ENCODE measurements at regions not wholly inside any gene's neighbourhood (a gene's known extent, or its start where the extent isn't known, plus 50 kb on each side); places are given as distances from the start of the nearest gene placed in this dataset.

DNA sequence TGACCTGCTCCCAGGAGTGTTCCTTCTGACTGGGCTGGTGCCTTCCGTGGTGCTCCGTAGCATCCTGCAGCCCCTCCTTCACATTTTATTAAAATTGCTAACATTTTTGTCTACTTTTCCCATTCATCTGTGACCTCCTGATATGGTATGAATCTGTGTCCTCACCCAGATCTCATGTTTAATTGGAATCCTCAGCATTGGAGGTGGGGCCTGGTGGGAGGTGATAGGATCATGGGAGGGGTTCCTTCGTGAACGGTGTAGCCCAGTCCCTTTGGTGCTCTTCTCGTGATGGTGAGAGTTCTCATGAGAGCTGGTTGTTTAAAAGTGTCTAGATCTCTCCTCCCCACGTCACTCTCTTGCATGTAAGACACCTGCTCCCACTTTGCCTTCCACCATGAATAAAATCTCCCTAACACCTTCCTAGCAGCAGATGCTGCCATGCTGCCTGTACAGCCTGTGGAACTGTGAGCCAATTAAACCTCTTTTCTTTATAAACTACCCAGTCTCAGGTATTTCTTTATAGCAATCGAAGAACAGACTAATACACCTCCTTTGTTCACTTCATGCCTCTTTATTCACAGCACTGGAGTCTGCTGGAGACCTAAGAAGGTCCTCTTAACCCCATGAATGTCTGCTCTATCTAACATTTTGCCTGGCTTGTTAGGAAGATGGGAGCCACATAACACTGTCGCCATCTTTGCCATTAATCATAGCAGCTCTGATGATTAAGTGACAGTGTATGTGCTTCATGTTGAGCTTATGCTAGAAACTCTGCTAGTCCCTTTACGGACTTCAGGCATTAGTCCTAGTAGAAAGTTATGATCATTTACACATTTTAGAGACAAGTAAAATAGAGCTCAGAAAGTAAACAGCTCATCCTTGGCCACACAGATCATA is 377.7 kb upstream of the MAF start:
- no peak for ATAC-seq (replicated peaks)
- Mint-ChIP-seq H3K9me3 (no peaks in the 10 kb centered on the region), H3K4me3 (no peak overlapping the region), H3K4me1 (no peaks in the 10 kb centered on the region), H3K36me3 (ENCODE audit: low read depth) (no peaks in the 10 kb centered on the region), H3K27me3 (peaks cover 4% of the 10 kb centered on the region), H3K27ac (no peak overlapping the region)

DNA sequence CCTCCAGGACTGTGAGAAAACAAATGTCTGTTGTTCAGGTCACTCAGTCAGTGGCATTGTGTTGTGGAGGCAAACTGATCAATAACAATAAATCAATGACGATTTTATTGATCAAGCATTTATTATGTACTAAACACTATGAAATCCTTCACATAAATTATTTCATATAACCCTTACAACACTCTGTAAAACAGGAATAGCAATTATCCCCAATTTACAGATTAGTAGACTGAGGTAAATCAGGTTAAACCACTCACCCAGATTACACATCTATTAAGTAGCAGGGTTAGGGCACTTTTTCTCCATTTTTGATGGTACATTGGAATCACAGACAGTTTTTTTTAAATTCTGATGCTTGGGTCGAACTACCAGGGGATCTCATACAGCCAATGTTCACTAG is 372.8 kb upstream of the MAF start:
- Mint-ChIP-seq H3K4me1 (no peaks in the 10 kb centered on the region), H3K27me3 (no peaks in the 10 kb centered on the region), H3K9me3 (no peaks in the 10 kb centered on the region), H3K36me3 (ENCODE audit: low read depth) (no peaks in the 10 kb centered on the region), H3K4me3 (no peak overlapping the region), H3K27ac (no peak overlapping the region)
- no peak for ATAC-seq (replicated peaks)

DNA sequence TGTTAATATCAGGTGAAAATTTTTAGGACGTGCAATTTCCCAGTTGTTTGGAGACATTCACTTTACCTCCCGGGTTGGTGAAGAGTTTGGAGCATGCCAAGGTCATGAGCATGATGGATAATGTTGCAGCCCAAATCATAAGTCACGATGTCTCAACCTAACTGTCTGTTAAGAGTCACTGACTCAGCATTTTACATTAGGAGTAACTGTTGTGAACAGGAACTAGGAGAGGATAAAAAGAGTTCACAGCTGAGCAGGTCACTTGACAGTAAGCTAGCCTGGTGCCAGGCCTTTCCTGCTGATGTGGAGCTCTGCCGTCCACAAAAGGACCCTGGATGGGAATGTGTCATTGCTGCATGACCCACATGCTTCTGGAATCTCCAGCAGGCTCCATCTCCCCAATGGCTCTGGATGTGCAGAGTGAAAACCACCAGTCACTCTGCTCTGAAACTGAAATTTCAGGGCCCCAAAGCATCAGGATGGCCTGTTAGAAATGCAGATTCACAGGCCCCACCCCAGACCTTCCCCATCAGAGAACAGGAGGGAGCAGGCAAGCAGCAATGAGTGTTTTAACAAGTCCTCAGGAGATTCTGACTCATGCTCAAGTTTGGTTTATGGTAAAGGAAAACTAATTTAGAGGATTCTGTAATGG is 371.6 kb upstream of the MAF start:
- Mint-ChIP-seq H3K4me3 (no peak overlapping the region), H3K27me3 (no peaks in the 10 kb centered on the region), H3K27ac (no peak overlapping the region), H3K36me3 (ENCODE audit: low read depth) (no peaks in the 10 kb centered on the region), H3K4me1 (no peaks in the 10 kb centered on the region), H3K9me3 (no peaks in the 10 kb centered on the region)
- ATAC-seq (replicated peaks): no peak

DNA sequence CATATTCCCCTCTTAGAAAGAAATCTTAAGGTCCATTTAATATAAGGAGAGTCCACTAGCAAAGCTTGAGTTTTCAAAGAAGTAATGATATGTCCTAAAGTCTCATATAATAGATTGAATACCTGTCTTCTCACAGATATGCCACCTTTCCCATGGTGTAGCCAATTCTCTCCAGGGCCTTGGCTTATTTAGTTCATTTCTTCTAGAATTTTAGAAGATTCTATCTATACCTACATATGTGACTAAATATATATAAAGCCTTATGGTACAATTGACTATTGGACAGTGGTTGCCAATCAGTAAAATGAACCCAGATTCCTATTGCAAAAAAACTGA is 370.7 kb upstream of the MAF start:
- Mint-ChIP-seq H3K27ac (no peak overlapping the region), H3K27me3 (peaks cover 6% of the 10 kb centered on the region), H3K4me3 (no peak overlapping the region), H3K36me3 (ENCODE audit: low read depth) (no peaks in the 10 kb centered on the region), H3K9me3 (no peaks in the 10 kb centered on the region), H3K4me1 (no peaks in the 10 kb centered on the region)
- no peak for ATAC-seq (replicated peaks)

DNA sequence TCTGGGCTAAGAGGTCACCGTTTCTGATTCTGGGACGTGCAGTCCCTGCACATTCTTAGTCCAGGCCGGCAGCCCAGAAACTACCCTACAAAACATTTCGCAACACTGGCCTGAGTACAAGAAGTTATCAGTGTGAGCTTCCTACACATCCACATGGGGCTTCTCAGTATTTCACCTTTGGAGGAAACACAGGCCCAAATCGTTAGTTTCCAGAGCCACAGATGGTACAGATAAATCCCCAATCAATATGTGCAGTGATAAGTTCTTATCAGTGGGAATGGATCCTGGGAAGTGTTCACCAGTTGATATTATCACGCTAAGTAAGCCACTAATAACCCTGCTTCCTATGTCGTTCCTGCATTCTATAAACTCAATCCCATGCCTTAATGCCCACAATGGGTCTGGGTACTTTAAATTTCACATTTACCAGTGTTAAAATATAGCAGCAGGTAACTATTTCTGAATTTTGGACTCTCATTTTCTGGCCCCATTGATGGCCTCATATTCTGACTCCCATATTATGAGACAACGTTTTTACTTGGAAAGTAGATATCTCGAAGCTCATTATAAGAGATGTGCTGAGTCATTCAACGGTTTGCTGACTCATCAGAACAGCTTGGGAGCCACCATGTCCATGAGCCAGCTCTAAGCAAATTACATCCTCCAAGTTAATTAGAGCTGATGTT is 370.2 kb upstream of the MAF start:
- Mint-ChIP-seq H3K4me3 (no peak overlapping the region), H3K27me3 (peaks cover 10% of the 10 kb centered on the region), H3K4me1 (no peaks in the 10 kb centered on the region), H3K27ac (no peak overlapping the region), H3K36me3 (ENCODE audit: low read depth) (no peaks in the 10 kb centered on the region), H3K9me3 (no peaks in the 10 kb centered on the region)
- ATAC-seq (replicated peaks): no peak

DNA sequence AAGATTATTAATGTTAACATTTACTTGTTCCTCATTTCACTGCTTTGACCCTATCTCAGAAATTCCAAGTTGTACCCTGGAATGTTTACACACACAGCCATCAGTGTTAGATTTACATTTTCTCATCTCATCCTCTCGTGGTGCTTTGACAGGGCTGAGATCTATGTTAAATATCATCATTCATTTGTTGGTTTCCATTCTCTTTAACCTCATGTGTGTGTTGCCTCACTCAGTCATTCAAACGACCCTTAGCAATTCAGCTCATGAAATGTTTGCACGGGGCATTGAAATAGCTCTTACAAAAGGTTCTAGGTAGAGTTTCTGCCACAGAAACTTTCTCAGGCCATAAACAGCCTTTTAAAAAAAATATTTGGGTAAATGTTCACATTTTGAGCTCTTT is 369.6 kb upstream of the MAF start:
- ATAC-seq (replicated peaks): no peak
- H3K27ac Mint-ChIP-seq: no peak overlapping the region
- no peaks in the 10 kb centered on the region for H3K9me3 Mint-ChIP-seq
- peaks cover 11% of the 10 kb centered on the region for H3K27me3 Mint-ChIP-seq
- H3K4me3 Mint-ChIP-seq: no peak overlapping the region
- H3K4me1 Mint-ChIP-seq: no peaks in the 10 kb centered on the region
- H3K36me3 Mint-ChIP-seq (ENCODE audit: low read depth): no peaks in the 10 kb centered on the region

DNA sequence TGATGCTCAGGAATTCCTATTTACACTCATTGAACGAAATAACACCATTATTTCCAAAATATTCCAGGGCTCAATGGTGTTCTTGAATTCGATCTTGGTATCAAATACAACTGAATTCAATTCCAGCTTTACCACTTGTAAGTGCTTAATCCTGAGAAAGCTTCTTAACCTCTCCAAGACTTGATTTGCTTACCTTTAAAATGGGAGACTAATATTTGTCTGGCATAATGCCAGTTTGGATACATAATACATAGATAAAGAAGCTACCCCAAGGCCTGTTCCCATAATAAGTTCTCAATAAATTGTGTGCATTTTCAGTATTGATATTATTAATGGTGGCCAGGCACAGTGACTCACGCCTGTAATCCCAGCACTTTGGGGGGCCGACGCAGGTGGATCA is 368.9 kb upstream of the MAF start:
- no peak overlapping the region for H3K4me3 Mint-ChIP-seq
- ATAC-seq (replicated peaks): no peak
- no peaks in the 10 kb centered on the region for H3K9me3 Mint-ChIP-seq
- peaks cover 11% of the 10 kb centered on the region for H3K27me3 Mint-ChIP-seq
- H3K4me1 Mint-ChIP-seq: no peaks in the 10 kb centered on the region
- H3K36me3 Mint-ChIP-seq (ENCODE audit: low read depth): no peaks in the 10 kb centered on the region
- no peak overlapping the region for H3K27ac Mint-ChIP-seq

DNA sequence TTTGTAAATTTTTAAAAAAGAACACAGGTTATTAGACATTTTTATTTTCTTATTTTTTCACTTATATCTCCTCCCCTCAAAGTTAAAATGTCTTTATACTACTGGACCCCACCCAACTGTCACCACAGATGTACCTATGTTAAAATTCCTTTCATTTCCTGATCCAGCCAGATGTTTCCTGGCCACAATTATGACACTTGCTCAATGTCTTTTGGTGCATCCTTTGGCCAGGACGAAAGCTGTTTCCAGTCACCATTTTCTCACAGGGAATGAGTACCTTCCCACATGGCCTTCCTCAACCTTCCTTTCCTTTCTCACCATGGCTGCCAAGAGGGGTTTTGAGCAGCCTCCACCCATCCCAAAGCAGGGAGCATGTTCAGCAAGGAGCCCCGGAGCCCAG is 365.7 kb upstream of the MAF start:
- H3K27me3 Mint-ChIP-seq: peaks cover 22% of the 10 kb centered on the region
- ATAC-seq (replicated peaks): no peak
- no peaks in the 10 kb centered on the region for H3K4me1 Mint-ChIP-seq
- no peaks in the 10 kb centered on the region for H3K9me3 Mint-ChIP-seq
- H3K36me3 Mint-ChIP-seq (ENCODE audit: low read depth): no peaks in the 10 kb centered on the region
- H3K27ac Mint-ChIP-seq: no peak overlapping the region
- H3K4me3 Mint-ChIP-seq: no peak overlapping the region

DNA sequence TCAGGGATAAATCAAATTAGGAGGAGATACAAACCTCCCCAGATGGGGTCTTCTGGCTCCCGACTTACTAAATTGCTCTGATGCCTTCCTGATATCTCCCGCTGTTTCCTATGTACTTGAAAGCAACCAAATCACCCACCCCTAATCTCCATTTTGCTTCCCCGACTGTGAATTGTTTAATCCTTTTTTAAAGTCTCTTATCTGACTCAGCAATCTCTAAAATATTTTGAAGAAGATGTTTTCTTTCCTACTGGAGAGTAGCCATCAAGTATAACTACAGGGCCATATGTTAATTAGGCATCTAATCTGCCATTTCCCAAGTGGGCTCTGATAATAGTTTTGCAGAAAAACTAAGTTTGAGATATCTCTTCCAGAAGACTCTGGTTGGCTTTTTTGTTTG is 365.2 kb upstream of the MAF start:
- no peaks in the 10 kb centered on the region for H3K4me1 Mint-ChIP-seq
- no peak overlapping the region for H3K27ac Mint-ChIP-seq
- H3K9me3 Mint-ChIP-seq: no peaks in the 10 kb centered on the region
- no peaks in the 10 kb centered on the region for H3K36me3 Mint-ChIP-seq (ENCODE audit: low read depth)
- ATAC-seq (replicated peaks): no peak
- peaks cover 26% of the 10 kb centered on the region for H3K27me3 Mint-ChIP-seq
- no peak overlapping the region for H3K4me3 Mint-ChIP-seq

DNA sequence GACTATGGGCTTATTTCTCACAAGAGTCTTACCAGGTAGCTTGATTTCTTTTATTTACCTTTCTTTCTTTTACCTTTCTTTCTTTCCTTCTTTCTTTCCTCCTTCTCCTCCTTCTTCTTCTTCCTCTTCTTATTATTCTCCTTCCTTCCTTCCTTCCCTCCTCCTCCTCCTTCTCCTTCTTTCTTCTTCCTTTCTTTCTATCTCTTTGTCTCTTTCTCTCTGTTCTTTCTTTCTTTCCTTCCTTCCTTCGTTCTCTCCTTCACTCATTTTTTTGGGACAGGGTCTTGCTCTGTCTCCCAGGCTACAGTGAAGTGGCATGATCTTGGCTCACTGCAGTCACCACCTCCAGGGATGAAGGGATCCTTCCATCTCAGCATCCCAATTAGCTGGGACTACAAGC is 363.6 kb upstream of the MAF start:
- H3K27me3 Mint-ChIP-seq: peaks cover 26% of the 10 kb centered on the region
- H3K36me3 Mint-ChIP-seq (ENCODE audit: low read depth): no peaks in the 10 kb centered on the region
- H3K9me3 Mint-ChIP-seq: no peaks in the 10 kb centered on the region
- H3K4me1 Mint-ChIP-seq: no peaks in the 10 kb centered on the region
- ATAC-seq (replicated peaks): no peak
- no peak overlapping the region for H3K4me3 Mint-ChIP-seq
- H3K27ac Mint-ChIP-seq: no peak overlapping the region

DNA sequence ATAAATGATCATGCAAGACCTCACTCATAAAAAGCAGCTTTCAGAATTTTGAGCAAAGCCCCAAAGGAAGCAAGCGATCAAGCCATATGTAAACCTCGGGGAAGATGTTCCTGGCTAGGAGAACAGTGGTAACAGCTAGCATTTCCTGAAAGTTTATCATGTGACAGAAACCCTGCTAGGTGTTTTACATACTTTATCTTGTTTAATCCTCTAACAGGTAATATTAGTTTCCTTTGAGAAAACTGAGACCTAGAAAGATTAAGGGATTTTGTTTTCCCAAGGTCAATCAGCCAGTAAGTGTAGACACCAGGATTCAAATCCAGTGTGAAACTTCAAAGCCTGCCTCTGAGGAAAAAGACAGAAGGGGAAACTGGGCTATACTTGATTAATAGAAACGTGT is 362.4 kb upstream of the MAF start:
- H3K27me3 Mint-ChIP-seq: peaks cover 26% of the 10 kb centered on the region
- H3K36me3 Mint-ChIP-seq (ENCODE audit: low read depth): no peaks in the 10 kb centered on the region
- H3K9me3 Mint-ChIP-seq: no peaks in the 10 kb centered on the region
- no peaks in the 10 kb centered on the region for H3K4me1 Mint-ChIP-seq
- ATAC-seq (replicated peaks): no peak
- no peak overlapping the region for H3K27ac Mint-ChIP-seq
- H3K4me3 Mint-ChIP-seq: no peak overlapping the region

DNA sequence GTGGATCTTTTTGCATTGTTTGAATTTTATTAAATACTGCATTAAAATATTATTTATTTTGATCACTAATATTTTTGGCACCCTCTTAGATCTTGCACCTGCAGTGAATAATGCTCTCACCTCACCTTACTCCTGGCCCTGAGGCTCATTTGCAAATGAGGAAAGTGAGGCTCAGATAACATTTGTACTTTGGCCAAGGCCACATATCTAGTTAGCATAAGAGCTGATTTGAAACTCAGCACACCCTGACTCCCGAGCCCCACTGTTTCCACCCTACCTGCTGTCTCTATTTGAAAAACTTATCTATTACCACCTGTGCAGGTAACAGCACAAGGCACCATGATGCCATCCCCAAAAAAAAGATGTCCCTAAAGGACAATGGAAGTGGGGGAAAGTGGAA is 358.7 kb upstream of the MAF start:
- Mint-ChIP-seq H3K4me1 (no peaks in the 10 kb centered on the region), H3K27ac (no peak overlapping the region), H3K27me3 (peaks cover 19% of the 10 kb centered on the region), H3K4me3 (no peak overlapping the region), H3K36me3 (ENCODE audit: low read depth) (no peaks in the 10 kb centered on the region), H3K9me3 (no peaks in the 10 kb centered on the region)
- no peak for ATAC-seq (replicated peaks)

DNA sequence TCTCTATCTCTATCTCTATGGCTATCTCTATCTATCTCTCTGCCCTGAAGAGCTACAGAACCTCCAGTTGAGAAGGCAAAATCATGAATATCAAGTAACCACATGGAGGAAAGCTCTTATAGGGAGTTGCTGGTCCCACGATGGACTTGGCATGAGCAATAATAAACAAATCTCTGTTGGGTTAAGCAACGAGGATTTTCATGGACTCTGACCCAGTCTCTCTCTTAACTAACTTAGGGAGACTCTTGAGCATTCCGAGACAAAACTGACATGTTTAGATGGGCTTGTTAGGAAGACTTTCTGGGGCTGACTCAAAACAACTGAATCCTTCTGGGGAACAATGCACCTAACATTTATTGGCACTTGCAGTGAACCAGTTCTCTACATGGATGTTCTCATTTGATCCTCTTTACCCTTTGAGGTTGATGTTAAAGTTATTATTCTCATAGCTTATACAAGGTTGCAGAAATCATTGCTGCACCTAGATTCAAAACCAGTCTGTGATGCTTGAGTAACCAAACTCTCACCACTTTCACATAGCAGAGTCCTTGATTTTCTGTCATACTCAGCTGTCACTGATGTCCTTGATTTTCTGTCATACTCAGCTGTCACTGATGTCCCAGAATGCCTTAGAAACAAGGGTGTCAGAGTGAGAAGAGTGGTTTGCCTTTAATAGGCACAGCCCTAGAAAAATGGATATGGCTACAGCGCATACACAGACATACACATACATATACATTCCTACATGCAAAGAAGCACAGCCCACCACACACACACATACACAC is 354.6 kb upstream of the MAF start:
- Mint-ChIP-seq H3K27ac (no peak overlapping the region), H3K36me3 (ENCODE audit: low read depth) (no peaks in the 10 kb centered on the region), H3K27me3 (peaks cover 19% of the 10 kb centered on the region), H3K4me1 (no peaks in the 10 kb centered on the region), H3K9me3 (no peaks in the 10 kb centered on the region), H3K4me3 (no peak overlapping the region)
- ATAC-seq (replicated peaks): no peak

DNA sequence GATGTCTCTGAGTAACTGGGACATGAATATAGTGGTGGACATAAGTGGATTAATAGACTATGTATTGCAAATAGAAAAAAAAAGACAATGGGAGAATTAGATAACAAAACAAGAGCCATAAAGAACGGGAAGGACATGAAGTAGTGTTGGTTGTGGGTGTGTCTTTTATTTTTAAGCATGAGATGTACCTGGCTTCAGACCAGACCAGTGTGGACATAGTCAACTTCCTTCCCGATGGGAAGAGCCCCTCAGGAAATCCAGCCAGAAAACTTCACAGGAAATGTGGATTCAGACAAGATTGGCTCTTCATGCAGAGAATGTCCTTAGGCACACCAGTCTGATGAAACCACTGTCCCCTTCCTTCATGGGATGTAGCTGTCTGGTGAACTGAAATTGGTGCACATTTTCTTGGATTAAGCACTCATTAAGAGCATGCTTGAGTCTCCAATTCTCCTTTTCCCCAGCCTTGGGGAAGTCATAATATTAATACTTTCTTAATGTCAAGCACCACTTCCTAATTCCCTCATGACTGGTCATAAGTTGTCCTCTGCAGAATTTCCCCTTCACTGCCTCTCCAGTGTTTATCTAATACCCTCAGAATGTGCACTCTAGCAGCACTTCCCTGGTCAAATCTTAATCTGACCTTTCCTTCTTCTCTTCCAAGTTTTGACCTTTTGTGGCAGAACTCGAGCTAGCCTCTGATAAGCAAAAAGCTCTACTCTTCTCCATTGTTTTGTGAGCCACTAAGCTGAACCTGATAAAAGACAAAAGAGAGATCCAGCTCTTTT is 350.6 kb upstream of the MAF start:
- ATAC-seq (replicated peaks): no peak
- no peaks in the 10 kb centered on the region for H3K36me3 Mint-ChIP-seq (ENCODE audit: low read depth)
- no peak overlapping the region for H3K4me3 Mint-ChIP-seq
- no peaks in the 10 kb centered on the region for H3K9me3 Mint-ChIP-seq
- H3K4me1 Mint-ChIP-seq: no peaks in the 10 kb centered on the region
- H3K27ac Mint-ChIP-seq: no peak overlapping the region
- peaks cover 36% of the 10 kb centered on the region for H3K27me3 Mint-ChIP-seq
